Neutrophil (primary cell): ENCODE measurements at regions not wholly inside any gene's neighbourhood (a gene's known extent, or its start where the extent isn't known, plus 50 kb on each side); places are given as distances from the start of the nearest gene placed in this dataset.

Source experiments
- H3K27ac ChIP-seq: fragments of 200-600 bp; sonication (generic); 2 replicates; pipeline ENCODE4 v1.5.1; 2016; ENCODE audit warnings: mild to moderate bottlenecking, moderate library complexity
- H3K27me3 ChIP-seq: fragments of 200-600 bp; sonication (generic); 2 replicates; pipeline ENCODE4 v1.6.0; 2016; ENCODE audit warnings: mild to moderate bottlenecking
- H3K36me3 ChIP-seq: fragments of 200-600 bp; sonication (generic); 2 replicates; pipeline ENCODE4 v1.5.1; 2017
- H3K4me1 ChIP-seq, 2 experiments: fragments of 200-600 bp in 1 of 2; sonication (generic) in 1 of 2; 1 replicate in 1 of 2; 2 replicates in 1 of 2; pipeline versions ENCODE4 v1.5.1 to v1.6.1; 2013 to 2016; ENCODE audit warnings: low read depth in 1 of 2, low read length in 1 of 2, mild to moderate bottlenecking in 1 of 2, moderate library complexity in 1 of 2; ENCODE audit not compliant: control insufficient read depth in 1 of 2, insufficient read depth in 1 of 2
- H3K4me3 ChIP-seq, 2 experiments: fragments of 200-600 bp in 1 of 2; sonication (generic) in 1 of 2; 1 replicate in 1 of 2; 2 replicates in 1 of 2; pipeline ENCODE4 v1.5.1; 2013 to 2016; ENCODE audit warnings: low read depth in 1 of 2, low read length in 1 of 2, mild to moderate bottlenecking in 1 of 2, moderate library complexity in 1 of 2
- H3K9me3 ChIP-seq: fragments of 200-600 bp; sonication (generic); 2 replicates; pipeline ENCODE4 v1.5.1; 2016
- CTCF ChIP-seq: fragments of 200-600 bp; sonication (generic); IDR thresholded peaks from 2 replicates; pipeline ENCODE4 v1.5.1; 2016; ENCODE audit warnings: antibody characterized with exemption

GRCh38 chr13:87942205-87942604, 271.0 kb downstream of the SLITRK5 start:
- no peaks in the 10 kb centered on the region for H3K27me3 ChIP-seq
- no peak for TF ChIP-seq CTCF
- H3K27ac ChIP-seq, result no peak overlapping the region
- no peaks in the 10 kb centered on the region for H3K36me3 ChIP-seq
- H3K4me3 ChIP-seq, result no peak overlapping the region
- H3K9me3 ChIP-seq, result no peaks in the 10 kb centered on the region
- no peaks in the 10 kb centered on the region for H3K4me1 ChIP-seq

GRCh38 chr13:87944038-87944437, 272.9 kb downstream of the SLITRK5 start:
- H3K27me3 ChIP-seq, result no peaks in the 10 kb centered on the region
- H3K27ac ChIP-seq, result no peak overlapping the region
- TF ChIP-seq CTCF, result no peak
- H3K4me1 ChIP-seq, result no peaks in the 10 kb centered on the region
- no peak overlapping the region for H3K4me3 ChIP-seq
- no peaks in the 10 kb centered on the region for H3K9me3 ChIP-seq
- H3K36me3 ChIP-seq, result no peaks in the 10 kb centered on the region

- TF ChIP-seq CTCF, result no peak
- no peaks in the 10 kb centered on the region for H3K4me1 ChIP-seq
- H3K27me3 ChIP-seq, result no peaks in the 10 kb centered on the region
- no peak overlapping the region for H3K27ac ChIP-seq
- H3K36me3 ChIP-seq, result no peaks in the 10 kb centered on the region
- no peak overlapping the region for H3K4me3 ChIP-seq
- no peaks in the 10 kb centered on the region for H3K9me3 ChIP-seq
Observed at GRCh38 chr13:87952377-87952776, 281.2 kb downstream of the SLITRK5 start.

GRCh38 chr13:87953381-87953780, 282.2 kb downstream of the SLITRK5 start:
- Histone ChIP-seq H3K27me3 (no peaks in the 10 kb centered on the region), H3K4me1 (no peaks in the 10 kb centered on the region), H3K27ac (no peak overlapping the region), H3K9me3 (no peaks in the 10 kb centered on the region), H3K36me3 (no peaks in the 10 kb centered on the region), H3K4me3 (no peak overlapping the region)
- TF ChIP-seq CTCF, result no peak

- no peak for TF ChIP-seq CTCF
- H3K27me3 ChIP-seq, result no peaks in the 10 kb centered on the region
- H3K9me3 ChIP-seq, result no peaks in the 10 kb centered on the region
Observed at GRCh38 chr13:87954091-87954490, 282.9 kb downstream of the SLITRK5 start.

GRCh38 chr13:87961546-87961945, 290.4 kb downstream of the SLITRK5 start:
- TF ChIP-seq CTCF, result no peak
- Histone ChIP-seq H3K4me1 (no peaks in the 10 kb centered on the region), H3K27me3 (no peaks in the 10 kb centered on the region), H3K27ac (no peak overlapping the region), H3K9me3 (no peaks in the 10 kb centered on the region), H3K36me3 (no peaks in the 10 kb centered on the region), H3K4me3 (no peak overlapping the region)

More at GRCh38 chr13:87954091-87954490, 282.9 kb downstream of the SLITRK5 start:
- no peak overlapping the region for H3K27ac ChIP-seq
- no peak overlapping the region for H3K4me3 ChIP-seq
- H3K36me3 ChIP-seq, result no peaks in the 10 kb centered on the region
- H3K4me1 ChIP-seq, result no peaks in the 10 kb centered on the region
